GM13977 (cell line): ENCODE measurements at regions not wholly inside any gene's neighbourhood (a gene's known extent, or its start where the extent isn't known, plus 50 kb on each side); places are given as distances from the start of the nearest gene placed in this dataset.
A peak's percentile ranks its signal among the peaks of the same experiment; 100 is the strongest.

Source experiments
- DNase-seq: peaks from one replicate; pipeline ENCODE4 v3.0.0; 2012; ENCODE audit warnings: low spot score
- CTCF ChIP-seq: IDR thresholded peaks from 2 replicates; pipeline ENCODE4 v1.5.1; 2012; ENCODE audit warnings: mild to moderate bottlenecking, control low read depth; ENCODE audit not compliant: insufficient read depth; ENCODE audit errors: extremely low read depth, missing control alignments
- in situ Hi-C: fragments of 300-500 bp; cut with MboI; formaldehyde crosslinking; loops from one replicate; pipeline ENCODE4 v1.12.0; 2022; ENCODE audit warnings: low sequenced_read_pairs, low pct_unique_long_range_greater_than_20kb, mixed read lengths, inconsistent platforms; ENCODE audit not compliant: unreplicated experiment

- in situ Hi-C loops = no loop called here
- TF ChIP-seq CTCF = no peak
- no peak for DNase-seq
These were observed 92.3 kb downstream of the GYPC start for GRCh38 chr2:126748188-126748760.

- DNase-seq = no peak
- in situ Hi-C loops = no loop called here
- TF ChIP-seq CTCF = no peak
These were observed 93.1 kb downstream of the GYPC start for GRCh38 chr2:126748929-126749518.

- peak; percentile 36 for TF ChIP-seq CTCF
- in situ Hi-C loops = no loop called here
- DNase-seq = no peak
These were observed 93.6 kb downstream of the GYPC start for GRCh38 chr2:126749537-126749936.

GRCh38 chr2:126750506-126750905 lies 94.5 kb downstream of the GYPC start:
- no peak for DNase-seq
- TF ChIP-seq CTCF = no peak
- in situ Hi-C loops = no loop called here

- no peak for TF ChIP-seq CTCF
- in situ Hi-C loops = no loop called here
- no peak for DNase-seq
These were observed 95.5 kb downstream of the GYPC start for GRCh38 chr2:126751477-126751876.

- DNase-seq = no peak
- in situ Hi-C loops = no loop called here
- no peak for TF ChIP-seq CTCF
These were observed 96.9 kb downstream of the GYPC start for GRCh38 chr2:126752876-126753275.
